HG02759 (cell line): ENCODE measurements at regions not wholly inside any gene's neighbourhood (a gene's known extent, or its start where the extent isn't known, plus 50 kb on each side); places are given as distances from the start of the nearest gene placed in this dataset.
"Not testable (repeated sequence)": the region's sequence is repeated elsewhere in the genome, so short reads cannot be mapped to it uniquely, and the experiment has no call there.

Experiments
- ATAC-seq: cut with Tn5 transposase; IDR thresholded peaks from one replicate; pipeline ENCODE4 v1.9.1; 2021; ENCODE audit warnings: mild to moderate bottlenecking, moderate library complexity; ENCODE audit not compliant: unreplicated experiment

DNA sequence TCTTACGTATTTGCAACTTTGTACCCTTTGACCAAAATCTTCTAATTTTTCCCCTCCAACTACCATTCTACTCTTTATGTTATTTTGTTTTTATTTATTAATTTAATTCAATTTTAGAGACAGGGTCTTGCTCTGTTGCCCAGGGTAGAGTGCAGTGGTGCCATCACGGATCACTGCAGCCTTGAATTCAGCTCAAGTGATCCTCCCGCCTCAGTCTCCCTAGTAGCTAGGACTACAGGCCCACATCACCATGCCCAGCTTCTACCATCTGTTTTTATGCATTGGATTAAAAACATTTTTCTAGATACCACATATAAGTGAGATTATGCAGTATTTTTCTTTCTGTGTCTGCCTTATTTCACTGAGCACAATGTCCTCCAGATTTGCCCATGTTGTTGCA lies 2912.5 kb downstream of the RPIA start:
- not testable (repeated sequence) for ATAC-seq

DNA sequence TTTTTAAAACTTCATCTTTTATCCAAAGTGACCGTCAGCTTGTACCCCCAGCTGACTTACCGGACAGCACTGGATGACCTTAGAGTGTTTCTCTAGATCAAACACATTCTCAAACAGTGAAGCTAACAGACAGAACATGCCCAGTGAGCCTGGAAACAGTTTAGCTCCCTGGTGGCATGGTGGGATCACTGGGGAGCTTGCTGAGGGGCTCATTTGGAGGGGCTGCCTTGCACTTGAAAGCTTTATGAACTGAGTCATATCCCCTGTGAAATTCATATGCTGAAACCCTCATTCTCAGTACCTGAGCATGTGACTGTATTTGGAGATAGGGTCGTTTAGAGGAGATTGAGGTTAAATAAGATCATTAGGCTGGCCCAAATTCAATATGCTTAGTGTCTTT lies 2913.2 kb downstream of the RPIA start:
- ATAC-seq: not testable (repeated sequence)

DNA sequence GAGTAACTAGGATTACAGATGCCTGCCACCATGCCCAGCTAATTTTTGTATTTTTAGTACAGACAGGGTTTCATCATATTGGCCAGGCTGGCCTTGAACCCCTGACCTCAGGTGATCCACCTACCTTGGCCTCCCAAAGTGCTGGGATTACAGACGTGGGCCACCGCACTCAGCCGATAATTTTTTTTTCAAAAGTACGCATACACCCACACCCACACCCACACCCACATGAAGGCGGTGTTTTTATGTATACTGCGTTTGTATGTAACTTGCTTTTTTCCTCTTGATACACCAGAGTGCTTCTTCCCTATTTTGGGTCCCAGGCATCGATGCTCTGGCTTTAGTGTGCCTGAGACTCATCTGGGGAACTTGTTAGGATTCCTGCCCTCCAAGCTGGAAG lies 2932.3 kb downstream of the RPIA start:
- not testable (repeated sequence) for ATAC-seq

DNA sequence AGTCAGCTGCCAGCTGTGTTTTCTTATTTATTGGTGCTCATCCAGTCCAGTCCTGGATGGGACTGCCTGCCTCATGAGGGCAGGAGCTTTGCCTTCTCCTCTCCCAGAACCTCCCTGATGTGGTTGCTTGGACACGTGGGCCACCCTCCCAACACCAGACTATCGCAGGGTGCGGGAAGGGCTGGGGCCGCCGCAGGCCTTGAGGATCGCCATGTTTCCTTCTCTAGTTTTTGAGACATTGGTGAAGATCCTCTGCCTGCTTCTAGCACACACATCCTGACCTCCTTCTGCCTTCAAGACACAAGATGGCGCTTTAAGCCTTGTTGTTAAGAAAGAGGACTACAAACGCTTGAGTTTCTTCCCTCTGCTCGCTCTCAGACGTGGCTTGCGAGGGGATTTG lies 2937.0 kb downstream of the RPIA start:
- not testable (repeated sequence) for ATAC-seq

DNA sequence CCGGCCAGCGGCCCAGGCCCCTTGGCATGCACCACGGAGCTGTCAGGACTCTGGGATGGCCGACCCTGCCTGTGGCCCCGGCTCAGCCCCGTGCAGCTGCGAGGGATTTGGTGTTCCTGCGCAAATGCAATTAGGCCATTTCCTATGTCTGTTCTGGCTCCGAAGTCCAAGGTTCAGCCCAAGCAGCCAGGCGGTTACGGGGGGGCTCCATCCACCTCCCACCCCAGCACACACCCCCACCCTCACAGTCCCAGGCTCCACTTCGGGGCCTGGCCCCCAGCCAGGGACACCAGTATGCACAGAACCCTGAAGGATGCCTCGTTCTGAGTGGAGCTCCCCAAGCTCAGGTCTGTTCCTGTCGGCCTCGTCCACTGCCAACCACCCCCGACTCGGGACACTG lies 2965.7 kb downstream of the RPIA start:
- ATAC-seq: not testable (repeated sequence)

DNA sequence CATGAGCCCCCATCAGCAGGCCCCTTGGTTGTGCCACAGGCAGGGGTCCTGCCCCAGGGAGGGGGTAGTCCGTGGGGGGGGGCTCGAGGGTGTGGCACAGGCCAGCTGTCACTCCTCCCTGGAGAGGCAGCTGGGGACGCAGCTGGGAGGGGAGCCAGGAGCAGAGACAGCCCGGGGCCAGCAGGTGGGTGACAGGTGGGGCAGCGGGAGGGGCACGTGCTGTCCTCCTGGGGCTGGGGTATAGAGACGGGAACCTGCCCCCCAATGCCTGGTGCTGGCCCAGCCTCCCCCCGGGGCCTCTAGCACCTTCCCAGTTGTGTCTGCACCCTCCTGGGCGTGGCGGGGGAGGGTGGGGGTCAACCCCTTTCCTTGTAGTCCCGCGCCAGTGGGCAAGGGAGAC lies 2966.9 kb downstream of the RPIA start:
- not testable (repeated sequence) for ATAC-seq

DNA sequence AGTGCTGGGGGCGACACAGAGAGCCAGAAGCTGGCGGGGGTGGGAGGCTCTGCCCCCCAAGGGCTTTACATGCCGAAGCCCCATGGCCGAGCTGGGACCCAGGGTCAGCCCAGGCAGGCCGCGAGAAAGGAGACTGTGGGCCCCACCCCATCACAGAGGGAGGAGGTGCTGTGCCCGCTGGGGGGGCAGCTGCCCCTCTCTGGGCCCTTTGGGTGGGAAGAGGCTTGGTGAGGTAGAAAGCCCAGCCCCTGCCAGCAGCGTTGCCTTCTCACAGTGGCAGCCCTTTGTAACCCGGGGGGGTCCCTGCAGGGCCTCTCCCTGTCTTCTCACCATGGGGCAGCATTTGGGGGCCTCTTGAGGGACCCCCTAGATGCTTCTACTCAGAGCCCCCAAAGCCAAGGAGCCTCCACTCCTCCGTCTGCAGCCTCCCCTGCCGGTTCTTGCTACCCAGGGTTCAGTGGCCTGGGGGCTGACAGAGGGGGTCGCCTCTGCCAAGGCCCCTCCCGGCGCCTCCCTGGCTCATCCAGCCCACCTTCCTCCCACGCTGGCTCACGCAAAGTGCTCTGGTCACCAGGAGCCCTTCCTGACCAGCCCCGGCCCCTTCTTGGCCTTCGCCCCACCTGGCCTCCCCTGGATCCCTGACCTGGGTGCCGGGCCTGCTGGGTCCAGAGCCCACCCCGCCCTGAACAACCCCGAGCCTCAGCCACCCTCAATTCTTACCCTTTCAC lies 2967.9 kb downstream of the RPIA start:
- ATAC-seq: not testable (repeated sequence)

DNA sequence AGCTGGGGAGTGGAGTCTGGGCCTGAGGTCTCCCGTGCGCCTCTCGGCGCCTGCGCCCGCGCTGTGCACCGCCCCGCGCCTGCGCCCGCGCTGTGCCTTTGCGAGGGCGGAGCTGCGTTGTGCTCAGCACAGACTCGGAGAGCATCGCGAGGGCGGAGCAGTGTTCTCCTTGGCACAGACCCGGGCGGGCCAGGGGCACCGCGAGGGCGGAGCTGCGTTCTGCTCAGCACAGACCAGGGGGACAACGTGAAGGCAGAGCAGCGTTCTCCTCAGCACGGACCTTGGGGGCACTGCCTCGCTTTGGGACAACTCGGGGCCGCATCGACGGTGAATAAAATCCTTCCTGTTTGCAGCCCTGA lies 2968.4 kb downstream of the RPIA start:
- ATAC-seq: peak; percentile 100

DNA sequence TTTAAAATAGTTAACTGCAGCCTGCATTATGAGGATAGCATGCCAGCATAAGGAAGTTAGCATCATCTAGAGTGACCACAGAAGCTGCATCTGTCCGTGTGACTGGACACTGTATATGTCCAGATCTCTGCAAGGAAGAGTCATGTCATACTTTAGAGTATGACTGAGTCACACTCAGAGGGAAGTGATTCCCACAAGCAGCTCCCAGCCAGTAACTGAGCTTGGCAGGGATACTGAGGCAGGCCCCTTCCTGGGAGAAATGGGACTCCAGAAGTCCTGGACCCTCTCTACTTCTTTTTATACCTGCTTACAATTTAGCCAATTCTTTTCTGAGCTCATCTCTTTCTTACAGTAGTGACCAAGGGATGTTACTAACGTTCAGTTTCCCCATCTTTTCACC lies 2975.9 kb downstream of the RPIA start:
- not testable (repeated sequence) for ATAC-seq

DNA sequence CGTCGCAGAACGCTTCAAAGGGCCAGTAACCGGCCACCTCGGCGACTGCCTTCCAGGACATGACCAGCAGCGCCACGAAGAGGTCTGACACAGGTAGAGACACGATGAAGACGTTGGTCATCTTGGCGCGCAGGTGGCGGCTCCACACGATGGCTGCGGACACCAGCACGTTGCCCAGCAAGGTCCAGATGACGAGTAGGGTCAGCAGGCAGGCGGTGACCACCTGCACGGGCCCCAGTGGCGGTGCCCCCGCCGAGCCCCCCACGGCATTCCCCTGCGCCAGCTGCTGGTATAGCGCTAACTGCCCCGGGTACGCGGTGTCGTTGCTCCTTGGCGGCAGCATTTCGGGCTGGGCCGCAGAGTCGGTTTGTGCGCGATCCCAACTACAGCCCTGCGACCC lies 2994.1 kb downstream of the RPIA start:
- ATAC-seq: not testable (repeated sequence)

DNA sequence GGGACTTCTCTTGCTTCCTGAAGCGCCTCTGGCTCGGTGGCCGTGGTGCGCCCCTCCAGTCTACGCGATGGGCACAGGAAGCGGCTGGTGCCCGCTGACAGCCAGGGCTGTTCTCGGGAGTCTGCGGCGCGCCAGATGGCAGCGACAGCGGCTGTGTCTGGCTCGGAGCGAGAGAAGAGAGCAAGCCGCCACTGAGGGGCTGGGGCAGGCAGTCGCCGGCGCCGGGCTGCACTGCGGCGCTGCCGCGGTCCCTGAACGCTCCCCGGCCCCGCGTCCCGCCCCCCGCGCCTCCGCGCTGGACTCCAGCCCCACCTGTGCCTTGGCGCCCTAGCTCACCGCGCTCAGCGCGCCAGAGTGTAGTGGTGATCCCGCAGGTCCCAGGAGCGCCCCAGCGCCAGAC lies 2994.6 kb downstream of the RPIA start:
- ATAC-seq: not testable (repeated sequence)
